C4-2B (cell line): ENCODE measurements at regions not wholly inside any gene's neighbourhood (a gene's known extent, or its start where the extent isn't known, plus 50 kb on each side); places are given as distances from the start of the nearest gene placed in this dataset.
"Not testable (repeated sequence)": the region's sequence is repeated elsewhere in the genome, so short reads cannot be mapped to it uniquely, and the experiment has no call there.

ENCODE experiments used
- H3K27ac ChIP-seq: fragments of 450-650 bp; 2 replicates; pipeline ENCODE4 v1.5.1; 2017
- CTCF ChIP-seq: fragments of 450-650 bp; conservative IDR thresholded peaks from 2 replicates; pipeline ENCODE4 v1.5.1; 2017; ENCODE audit warnings: mild to moderate bottlenecking
- ZFX ChIP-seq: fragments of 450-650 bp; IDR thresholded peaks from 2 replicates; pipeline ENCODE4 v1.6.1; 2017

- TF ChIP-seq CTCF (no peak), ZFX (no peak)
- H3K27ac ChIP-seq = no peak overlapping the region
Measured at GRCh38 chr7:153047079-153047959, 287.8 kb downstream of the ACTR3B start.

GRCh38 chr7:153052206-153052605 lies 292.7 kb downstream of the ACTR3B start:
- no peak overlapping the region for H3K27ac ChIP-seq
- TF ChIP-seq ZFX = no peak

GRCh38 chr7:153061910-153062528 lies 302.5 kb downstream of the ACTR3B start:
- TF ChIP-seq ZFX (no peak), CTCF (no peak)
- no peak overlapping the region for H3K27ac ChIP-seq

GRCh38 chr7:153065051-153065450 lies 305.5 kb downstream of the ACTR3B start:
- no peak overlapping the region for H3K27ac ChIP-seq
- TF ChIP-seq ZFX (no peak), CTCF (no peak)

- TF ChIP-seq CTCF = no peak
- no peak for TF ChIP-seq ZFX
- no peak overlapping the region for H3K27ac ChIP-seq
Measured at GRCh38 chr7:153066711-153067110, 307.2 kb downstream of the ACTR3B start.

- TF ChIP-seq ZFX = no peak
- TF ChIP-seq CTCF = no peak
- no peak overlapping the region for H3K27ac ChIP-seq
Measured at GRCh38 chr7:153070141-153070540, 310.6 kb downstream of the ACTR3B start.

- TF ChIP-seq ZFX = no peak
- TF ChIP-seq CTCF = no peak
- H3K27ac ChIP-seq = no peak overlapping the region
Measured at GRCh38 chr7:153072806-153073205, 313.3 kb downstream of the ACTR3B start.

- H3K27ac ChIP-seq = not testable (repeated sequence)
Measured at GRCh38 chr7:153076289-153076688, 316.7 kb downstream of the ACTR3B start.
